GM23338 (cell line): ENCODE measurements at regions not wholly inside any gene's neighbourhood (a gene's known extent, or its start where the extent isn't known, plus 50 kb on each side); places are given as distances from the start of the nearest gene placed in this dataset.

Experiments used
- ATAC-seq: fragments of 200-7000 bp; cut with Tn5 transposase; 3 replicates; pipeline ENCODE4 v1.9.1; 2020
- DNase-seq: peaks from one replicate; pipeline ENCODE4 v3.0.0-alpha.2; 2015; ENCODE audit warnings: low spot score
- H2AFZ ChIP-seq: fragments of 200-600 bp; sonication (generic); 2 replicates; pipeline ENCODE4 v1.8.0; 2016; ENCODE audit warnings: antibody characterized with exemption, mild to moderate bottlenecking, moderate library complexity
- H3F3A ChIP-seq: fragments of 200-600 bp; sonication (generic); replicated peaks from 2 replicates; pipeline ENCODE4 v1.8.0; 2017; ENCODE audit warnings: antibody characterized with exemption, mixed run types, low read depth
- H3K27ac ChIP-seq: fragments of 200-600 bp; sonication (generic); 2 replicates; pipeline ENCODE4 v1.6.1; 2016; ENCODE audit warnings: low read depth
- H3K27me3 ChIP-seq: fragments of 200-600 bp; sonication (generic); 2 replicates; pipeline ENCODE4 v1.8.0; 2016; ENCODE audit warnings: mild to moderate bottlenecking, mixed run types, moderate library complexity; ENCODE audit not compliant: insufficient read depth
- H3K36me3 ChIP-seq: fragments of 200-600 bp; sonication (generic); 2 replicates; pipeline ENCODE4 v1.8.0; 2016; ENCODE audit warnings: mild to moderate bottlenecking; ENCODE audit not compliant: insufficient read depth
- H3K4me1 ChIP-seq: fragments of 200-600 bp; sonication (generic); 2 replicates; pipeline ENCODE4 v1.8.0; 2016; ENCODE audit warnings: mild to moderate bottlenecking, moderate library complexity; ENCODE audit not compliant: insufficient read depth
- H3K4me2 ChIP-seq: fragments of 200-600 bp; sonication (generic); 2 replicates; pipeline ENCODE4 v1.7.1; 2017; ENCODE audit warnings: mixed run types
- H3K4me3 ChIP-seq: fragments of 200-600 bp; sonication (generic); 2 replicates; pipeline ENCODE4 v1.6.1; 2016; ENCODE audit warnings: mixed run types
- H3K79me2 ChIP-seq: fragments of 200-600 bp; sonication (generic); replicated peaks from 2 replicates; pipeline ENCODE4 v1.8.0; 2017; ENCODE audit warnings: mild to moderate bottlenecking; ENCODE audit not compliant: insufficient read depth
- H3K9me2 ChIP-seq: fragments of 200-600 bp; sonication (generic); 2 replicates; pipeline ENCODE4 v1.8.0; 2017; ENCODE audit not compliant: insufficient read depth
- H4K20me1 ChIP-seq: fragments of 200-600 bp; sonication (generic); replicated peaks from 2 replicates; pipeline ENCODE4 v1.8.0; 2017; ENCODE audit warnings: mild to moderate bottlenecking; ENCODE audit not compliant: insufficient read depth
- H3K27ac Mint-ChIP-seq: 2 replicates; pipeline ENCODE4 v1.8.0; 2020; ENCODE audit warnings: inconsistent platforms, mild to moderate bottlenecking, moderate library complexity, mixed read lengths
- H3K27me3 Mint-ChIP-seq: 3 replicates; pipeline ENCODE4 v1.8.0; 2022; ENCODE audit warnings: low read depth, mild to moderate bottlenecking, moderate library complexity, mixed read lengths, inconsistent platforms; ENCODE audit not compliant: insufficient read depth, poor library complexity
- H3K36me3 Mint-ChIP-seq: 3 replicates; pipeline ENCODE4 v1.8.0; 2021; ENCODE audit warnings: low read depth, mild to moderate bottlenecking, inconsistent platforms, moderate library complexity, mixed read lengths
- H3K4me1 Mint-ChIP-seq: 3 replicates; pipeline ENCODE4 v1.8.0; 2020; ENCODE audit warnings: mild to moderate bottlenecking, inconsistent platforms, mixed read lengths
- H3K4me3 Mint-ChIP-seq: 3 replicates; pipeline ENCODE4 v1.8.0; 2021; ENCODE audit warnings: moderate library complexity, mild to moderate bottlenecking, inconsistent platforms, mixed read lengths
- H3K9me3 Mint-ChIP-seq: 3 replicates; pipeline ENCODE4 v1.8.0; 2020; ENCODE audit warnings: moderate library complexity, mild to moderate bottlenecking, inconsistent platforms, mixed read lengths
- CREB1 ChIP-seq: fragments of 250-450 bp; sonication (Bioruptor Pico); IDR thresholded peaks from 2 replicates; pipeline ENCODE4 v1.5.0; 2020; ENCODE audit warnings: low read depth, mild to moderate bottlenecking, moderate library complexity
- CTCF ChIP-seq, 2 experiments: fragments of 200-600 bp in 1 of 2; sonication (generic) in 1 of 2; conservative IDR thresholded peaks; 2 replicates each; pipeline versions ENCODE4 v1.5.1 to v1.6.1; 2016 to 2017; ENCODE audit warnings: antibody characterized with exemption in 2 of 2, low read depth in 2 of 2, mild to moderate bottlenecking in 2 of 2, moderate library complexity in 1 of 2
- ETS1 ChIP-seq: IDR thresholded peaks from 2 replicates; pipeline ENCODE4 v1.6.1; 2016; ENCODE audit warnings: antibody characterized with exemption
- EZH2 ChIP-seq: fragments of 200-600 bp; sonication (generic); IDR thresholded peaks from one replicate; pipeline ENCODE4 v1.8.0; 2017; ENCODE audit warnings: antibody characterized with exemption, mild to moderate bottlenecking, low read depth; ENCODE audit not compliant: unreplicated experiment
- EZH2phosphoT487 ChIP-seq: fragments of 200-600 bp; sonication (generic); IDR thresholded peaks from one replicate; pipeline ENCODE4 v1.8.1; 2018; ENCODE audit warnings: antibody characterized with exemption; ENCODE audit not compliant: unreplicated experiment
- JUNB ChIP-seq: IDR thresholded peaks from one replicate; pipeline ENCODE4 v1.6.1; 2016; ENCODE audit warnings: antibody characterized with exemption; ENCODE audit not compliant: unreplicated experiment
- NANOG ChIP-seq: IDR thresholded peaks from 2 replicates; pipeline ENCODE4 v1.6.1; 2016; ENCODE audit warnings: antibody characterized with exemption, borderline replicate concordance
- POLR2AphosphoS5 ChIP-seq: IDR thresholded peaks from 2 replicates; pipeline ENCODE4 v1.6.1; 2016; ENCODE audit warnings: antibody characterized with exemption, low read depth
- REST ChIP-seq: IDR thresholded peaks from one replicate; pipeline ENCODE4 v1.6.1; 2018; ENCODE audit warnings: antibody characterized with exemption; ENCODE audit not compliant: unreplicated experiment
- STAT1 ChIP-seq: IDR thresholded peaks from one replicate; pipeline ENCODE4 v1.6.1; 2016; ENCODE audit warnings: antibody characterized with exemption; ENCODE audit not compliant: unreplicated experiment
- ZNF114 ChIP-seq: fragments of 250-450 bp; sonication (Bioruptor Pico); IDR thresholded peaks from 2 replicates; pipeline ENCODE4 v1.5.0; 2020; ENCODE audit warnings: mild to moderate bottlenecking, moderate library complexity
- ZNF331 ChIP-seq: fragments of 250-450 bp; sonication (Bioruptor Pico); IDR thresholded peaks from 2 replicates; pipeline ENCODE4 v1.5.0; 2020; ENCODE audit warnings: low read depth, mild to moderate bottlenecking, moderate library complexity
- ZNF462 ChIP-seq: fragments of 250-450 bp; sonication (Bioruptor Pico); IDR thresholded peaks from 2 replicates; pipeline ENCODE4 v1.5.0; 2020; ENCODE audit warnings: mild to moderate bottlenecking, moderate library complexity

- Mint-ChIP-seq H3K9me3 (no peaks in the 10 kb centered on the region), H3K27me3 (no peaks in the 10 kb centered on the region), H3K4me1 (peaks cover 13% of the 10 kb centered on the region), H3K27ac (no peak overlapping the region), H3K36me3 (no peaks in the 10 kb centered on the region), H3K4me3 (no peak overlapping the region)
- H3K27ac ChIP-seq = no peak overlapping the region
- no peak for DNase-seq
- H4K20me1 ChIP-seq = no peaks in the 10 kb centered on the region
- H2AFZ ChIP-seq = no peak overlapping the region
- H3K79me2 ChIP-seq = no peaks in the 10 kb centered on the region
- H3F3A ChIP-seq = no peaks in the 10 kb centered on the region
- H3K27me3 ChIP-seq = no peaks in the 10 kb centered on the region
- TF ChIP-seq NANOG = no peak
- TF ChIP-seq CREB1 = no peak
- no peak for TF ChIP-seq JUNB
- TF ChIP-seq CTCF (conservative IDR thresholded peaks at IDR 0.05; ENCODE audit: low read depth in 2 of 2) = no peak
- no peak for TF ChIP-seq EZH2
- no peak for TF ChIP-seq EZH2phosphoT487
- no peak for TF ChIP-seq ZNF114 (CRISPR knock-in tag)
- TF ChIP-seq ZNF331 (CRISPR knock-in tag) = no peak
- no peak for TF ChIP-seq POLR2AphosphoS5
- no peak for TF ChIP-seq STAT1
- no peak for TF ChIP-seq ETS1
- no peak for TF ChIP-seq REST
- TF ChIP-seq ZNF462 (CRISPR knock-in tag) = no peak
- H3K4me1 ChIP-seq = 0 out of 2 replicates have a peak, but pooled peaks cover 5% of the 10 kb centered on the region
- no peak for ATAC-seq
- no peaks in the 10 kb centered on the region for H3K36me3 ChIP-seq
- no peak overlapping the region for H3K4me3 ChIP-seq
- no peaks in the 10 kb centered on the region for H3K9me2 ChIP-seq
- H3K4me2 ChIP-seq = no peak overlapping the region
Observed at GRCh38 chr6:146878952-146879340, 280.2 kb downstream of the ADGB start.
